Lung (tissue), 11 donors: ENCODE measurements at regions not wholly inside any gene's neighbourhood (a gene's known extent, or its start where the extent isn't known, plus 50 kb on each side); places are given as distances from the start of the nearest gene placed in this dataset.

Experiments
- ATAC-seq: fragments of 200-7000 bp; cut with Tn5 transposase; one replicate; pipeline ENCODE4 v1.9.1; 2020; ENCODE audit warnings: moderate number of reproducible peaks; ENCODE audit not compliant: insufficient read depth, low FRiP score
- DNase-seq, 3 donors: peaks; one replicate each; pipeline ENCODE4 v3.0.0-alpha.2; 2013 to 2017
- H3K27ac ChIP-seq, 2 donors: one replicate each; pipeline ENCODE4 v1.5.1; 2013; ENCODE audit warnings: mild to moderate bottlenecking in 2 of 2, moderate library complexity in 2 of 2, control low read depth in 1 of 2, inconsistent platforms in 1 of 2, low read depth in 1 of 2, low read length in 1 of 2
- H3K27me3 ChIP-seq, 3 donors: one replicate each; pipeline ENCODE4 v1.5.1; 2013; ENCODE audit warnings: low read length in 2 of 3; ENCODE audit not compliant: control insufficient read depth in 3 of 3, insufficient read depth in 3 of 3
- H3K36me3 ChIP-seq, 4 donors: one replicate each; pipeline ENCODE4 v1.5.1; 2013; ENCODE audit warnings: low read length in 4 of 4, mild to moderate bottlenecking in 1 of 4, moderate library complexity in 1 of 4; ENCODE audit not compliant: control insufficient read depth in 4 of 4, insufficient read depth in 4 of 4
- H3K4me1 ChIP-seq, 5 donors: one replicate each; pipeline ENCODE4 v1.5.1; 2013; ENCODE audit warnings: low read length in 5 of 5, mild to moderate bottlenecking in 2 of 5, moderate library complexity in 1 of 5; ENCODE audit not compliant: control insufficient read depth in 5 of 5, insufficient read depth in 5 of 5
- H3K4me3 ChIP-seq: one replicate; pipeline ENCODE4 v1.5.1; 2013; ENCODE audit warnings: mild to moderate bottlenecking, control low read depth, moderate library complexity
- H3K9ac ChIP-seq, 2 donors: one replicate each; pipeline ENCODE4 v1.5.1; 2013; ENCODE audit warnings: low read length in 2 of 2, control low read depth in 1 of 2; ENCODE audit not compliant: insufficient read depth in 1 of 2
- H3K9me3 ChIP-seq, 4 donors: one replicate each; pipeline ENCODE4 v1.5.1; 2013; ENCODE audit warnings: low read length in 3 of 4, mild to moderate bottlenecking in 1 of 4, moderate library complexity in 1 of 4; ENCODE audit not compliant: control insufficient read depth in 4 of 4, insufficient read depth in 3 of 4
- CTCF ChIP-seq: IDR thresholded peaks from 2 replicates; pipeline ENCODE4 v1.5.1; 2012; ENCODE audit warnings: mild to moderate bottlenecking; ENCODE audit errors: control extremely low read depth, extremely low read depth
- WGBS, 2 donors: extraction: QIAGEN DNeasy Blood & Tissue Kit; methylation state at CpG; one replicate each; pipeline ENCODE4 v1.1.7; 2013; 5-methylcytosine and 5-hydroxymethylcytosine counted together
- donor health status: control.
- donor health status: control.
- donor health status: Bipolar disorder and iron deficiency.
- donor health status: healthy.
- donor health status: DM: yes; HTN: yes; CAD: no.

DNA sequence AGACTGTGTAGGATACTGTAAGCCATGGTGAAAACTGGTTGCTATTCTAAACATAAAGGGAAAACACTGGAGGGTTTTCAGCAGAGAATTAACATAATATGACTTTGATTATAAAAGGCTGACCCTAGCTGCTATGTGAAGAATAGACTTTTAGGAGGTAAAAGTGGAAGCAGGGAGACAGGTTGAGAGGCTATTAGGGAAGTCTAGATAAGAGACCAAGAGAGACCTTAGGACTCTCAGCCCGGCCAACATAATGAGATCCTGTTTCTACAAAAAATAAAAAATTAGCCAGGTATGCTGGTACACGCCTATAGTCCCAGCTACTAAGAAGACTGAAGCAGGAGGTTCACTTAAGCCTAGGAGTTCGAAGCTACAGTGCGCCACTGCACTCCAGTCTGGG lies 393.2 kb upstream of the PMFBP1 start:
- no peak overlapping the region for H3K9ac ChIP-seq
- DNase-seq (no peak), ATAC-seq (no peak)
- H3K27ac ChIP-seq = no peak overlapping the region
- H3K9me3 ChIP-seq = no peaks in the 10 kb centered on the region
- no peaks in the 10 kb centered on the region for H3K36me3 ChIP-seq
- H3K4me3 ChIP-seq = no peak overlapping the region
- H3K4me1 ChIP-seq = peaks cover 0 to 7% (median 0%) of the 10 kb centered on the region in 5 donors
- TF ChIP-seq CTCF = no peak
- WGBS, 2 donors = 90 to 95% methylated on average over 4 of the region's 4 CpGs
- H3K27me3 ChIP-seq = no peaks in the 10 kb centered on the region

DNA sequence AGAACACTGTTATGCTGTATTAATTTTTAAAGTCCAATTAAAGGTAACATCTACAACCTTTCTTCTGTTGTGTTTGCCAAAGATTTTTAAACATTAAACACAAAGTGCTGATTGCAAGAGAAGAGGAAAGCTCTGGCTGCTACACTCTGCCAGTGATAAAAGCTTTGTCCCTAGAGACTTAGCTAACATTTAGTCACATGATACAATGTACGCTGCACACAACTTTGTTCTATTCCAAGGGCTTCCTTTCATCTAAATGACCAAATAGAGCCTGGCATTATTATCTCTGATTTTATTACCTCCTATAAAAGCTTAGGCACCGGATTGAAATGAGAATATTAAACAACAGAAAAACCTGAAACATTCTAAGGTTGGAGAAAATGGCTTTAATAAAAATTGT lies 388.7 kb upstream of the PMFBP1 start:
- DNase-seq (peak in 2 of 3 donors; percentile 6 to 29), ATAC-seq (no peak)
- Histone ChIP-seq H3K4me1 (peaks cover 0 to 7% (median 0%) of the 10 kb centered on the region in 5 donors), H3K36me3 (no peaks in the 10 kb centered on the region), H3K9ac (no peak overlapping the region), H3K9me3 (no peaks in the 10 kb centered on the region), H3K27me3 (no peaks in the 10 kb centered on the region), H3K27ac (no peak overlapping the region), H3K4me3 (no peak overlapping the region)
- no peak for TF ChIP-seq CTCF
- 62 to 75% methylated on average over 2 of the region's 2 CpGs for WGBS, 2 donors

GRCh38 chr16:72558501-72558900 lies 386.5 kb upstream of the PMFBP1 start:
- H3K27ac ChIP-seq = no peak overlapping the region
- no peak for ATAC-seq
- 94 to 96% methylated on average over 5 of the region's 5 CpGs for WGBS, 2 donors
- no peak overlapping the region for H3K4me3 ChIP-seq
- TF ChIP-seq CTCF = no peak
- DNase-seq = no peak
- H3K9me3 ChIP-seq = no peaks in the 10 kb centered on the region
- no peaks in the 10 kb centered on the region for H3K27me3 ChIP-seq
- peaks cover 0 to 7% (median 0%) of the 10 kb centered on the region in 5 donors for H3K4me1 ChIP-seq
- H3K36me3 ChIP-seq = no peaks in the 10 kb centered on the region
- no peak overlapping the region for H3K9ac ChIP-seq

DNA sequence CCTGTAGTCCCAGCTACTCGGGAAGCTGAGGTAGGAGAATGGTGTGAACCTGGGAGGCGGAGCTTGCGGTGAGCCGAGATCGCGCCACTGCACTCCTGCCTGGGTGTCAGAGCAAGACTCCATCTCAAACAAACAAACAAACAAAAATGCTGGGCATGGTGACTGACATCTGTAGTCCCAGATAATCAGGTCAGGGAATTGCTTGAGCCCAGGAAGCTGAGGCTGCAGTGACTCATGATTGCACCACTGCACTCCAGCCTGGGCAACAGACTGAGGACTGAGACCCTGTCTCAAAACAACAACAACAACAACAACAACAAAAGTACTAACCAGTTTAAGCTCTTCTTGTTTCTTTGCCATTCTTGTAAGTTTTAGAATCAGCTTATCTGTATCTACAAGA lies 383.0 kb upstream of the PMFBP1 start:
- TF ChIP-seq CTCF = no peak
- Histone ChIP-seq H3K9ac (no peak overlapping the region), H3K9me3 (no peaks in the 10 kb centered on the region), H3K27ac (no peak overlapping the region), H3K36me3 (no peaks in the 10 kb centered on the region), H3K27me3 (no peaks in the 10 kb centered on the region), H3K4me3 (no peak overlapping the region), H3K4me1 (no peaks in the 10 kb centered on the region)
- WGBS, 2 donors = 98 to 100% methylated on average over 6 of the region's 6 CpGs
- ATAC-seq (no peak), DNase-seq (no peak)
